Nucleus accumbens (tissue), 56 donors: ENCODE measurements at regions not wholly inside any gene's neighbourhood (a gene's known extent, or its start where the extent isn't known, plus 50 kb on each side); places are given as distances from the start of the nearest gene placed in this dataset.
A peak's percentile ranks its signal among the peaks of the same experiment; 100 is the strongest.

ENCODE experiments used
- DNase-seq, 56 donors: peaks; one replicate each; lab custom pipeline; 2025; lab: John Stamatoyannopoulos, UW

DNA sequence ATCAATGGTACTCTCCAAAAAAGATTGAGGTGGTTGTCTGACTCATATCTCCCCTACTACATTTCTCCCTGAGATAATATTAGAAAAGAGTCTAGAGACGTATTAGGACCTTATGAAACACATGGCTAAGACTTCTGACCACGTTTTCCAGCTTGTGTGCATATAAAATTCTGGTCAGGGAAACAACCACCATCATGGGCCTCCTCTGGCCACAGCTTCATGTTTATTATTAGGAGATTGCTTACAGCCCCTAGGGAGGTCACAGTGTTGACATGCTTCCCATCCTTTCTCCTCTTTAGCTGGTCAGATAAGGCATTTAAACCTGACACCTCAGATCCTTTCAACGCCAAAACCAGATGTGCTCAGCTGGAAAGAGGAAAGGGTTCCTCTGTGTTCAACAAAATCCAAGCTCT lies 620.2 kb downstream of the PLPP3 start:
- DNase-seq: no peak

GRCh38 chr1:55958498-55958897 lies 620.9 kb downstream of the PLPP3 start:
- DNase-seq: no peak

DNA sequence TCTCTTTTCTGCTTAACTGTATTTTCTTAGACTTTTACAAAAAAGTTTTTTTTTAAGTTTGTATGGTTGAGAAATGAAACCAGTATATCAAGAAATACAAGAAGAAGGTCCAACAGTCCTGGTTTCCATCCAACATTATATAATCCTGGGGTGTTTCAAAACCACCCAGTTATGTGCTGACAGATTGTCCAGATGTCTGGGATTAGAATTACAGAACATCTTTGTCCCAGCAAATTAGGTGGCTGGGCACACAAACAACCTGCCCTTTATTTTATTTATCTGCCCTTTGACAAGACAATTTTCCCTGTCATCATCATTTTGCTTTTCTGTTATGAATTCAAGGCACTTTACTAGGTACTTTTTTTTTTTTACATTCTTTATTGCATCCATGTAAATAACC lies 622.1 kb downstream of the PLPP3 start:
- DNase-seq: no peak

- DNase-seq: peak in 1 of 56 donors; percentile 2
Observed at GRCh38 chr1:55955016-55955621, 624.2 kb downstream of the PLPP3 start.

GRCh38 chr1:55951291-55951690 lies 628.1 kb downstream of the PLPP3 start:
- DNase-seq: no peak

DNA sequence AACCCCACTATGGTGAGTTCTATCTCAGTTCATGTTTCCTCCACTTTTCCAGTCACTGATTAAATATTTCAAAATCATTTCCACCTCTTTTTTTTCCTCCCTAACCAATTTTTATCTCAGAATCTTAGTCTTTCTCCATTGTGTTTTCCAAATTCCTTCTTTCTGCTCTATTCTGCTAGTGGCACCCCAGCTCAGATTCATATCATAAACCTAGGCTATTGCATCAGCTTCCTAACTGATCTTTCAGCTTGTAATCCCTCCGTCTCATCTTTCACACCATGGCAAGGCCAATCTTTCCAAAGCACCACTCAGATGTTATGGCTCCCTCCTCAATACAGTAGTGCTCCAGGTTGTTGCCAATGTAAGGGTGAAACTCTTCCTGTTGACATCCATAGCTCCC lies 631.9 kb downstream of the PLPP3 start:
- no peak for DNase-seq

DNA sequence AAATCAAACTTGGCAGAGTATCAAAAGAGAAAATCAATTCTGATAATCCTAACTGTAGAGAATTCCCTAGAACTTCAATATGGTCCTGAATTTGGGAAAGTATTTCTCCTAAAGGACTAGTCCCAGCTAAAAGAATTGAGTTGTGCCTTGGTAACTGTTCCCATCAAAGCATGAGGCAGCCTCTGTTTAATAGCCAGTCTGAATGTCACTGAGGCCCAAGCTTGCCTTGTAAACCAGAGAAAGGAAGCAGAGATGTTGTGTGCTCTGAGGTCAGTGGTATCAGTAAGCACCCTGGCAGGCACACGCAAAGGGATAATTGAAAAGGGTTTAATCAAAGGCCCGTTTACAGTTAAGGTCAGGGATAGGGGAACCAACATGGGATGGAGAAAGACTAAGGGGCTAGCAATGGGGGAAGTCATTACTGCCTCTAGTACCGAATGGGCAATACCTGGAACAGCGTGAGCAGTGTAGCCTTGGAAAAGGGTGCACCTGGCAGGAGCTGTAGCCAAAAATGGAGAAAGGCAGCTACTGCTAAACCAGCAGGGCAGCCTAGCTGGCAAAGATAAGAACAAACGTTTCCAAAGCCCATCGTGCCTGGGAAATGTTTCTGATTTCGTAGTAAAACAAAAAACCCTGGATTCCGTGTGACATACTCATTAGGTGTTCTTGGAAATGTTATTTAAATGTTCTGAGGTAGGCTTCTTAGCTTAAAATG lies 635.5 kb downstream of the PLPP3 start:
- no peak for DNase-seq

GRCh38 chr1:55943012-55943411 lies 636.4 kb downstream of the PLPP3 start:
- DNase-seq: no peak

DNA sequence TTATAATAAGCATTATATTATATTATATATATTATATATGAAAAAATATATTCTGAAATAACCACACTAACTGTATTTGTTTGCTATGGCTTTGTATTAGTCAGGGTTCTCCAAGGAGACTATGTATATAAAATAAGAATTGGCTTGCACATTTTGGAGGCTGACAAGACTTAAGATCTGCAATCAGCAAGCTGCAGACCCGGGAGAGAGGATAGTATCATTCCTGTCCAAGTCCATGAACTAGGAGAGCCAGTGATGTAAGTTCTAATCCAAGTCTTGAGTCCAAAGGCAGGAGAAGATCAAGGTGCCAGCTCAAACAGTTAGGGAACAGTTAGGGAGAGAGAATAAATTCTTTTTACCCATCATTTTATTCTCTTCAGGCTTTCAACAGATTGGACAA lies 639.5 kb downstream of the PLPP3 start:
- no peak for DNase-seq

DNA sequence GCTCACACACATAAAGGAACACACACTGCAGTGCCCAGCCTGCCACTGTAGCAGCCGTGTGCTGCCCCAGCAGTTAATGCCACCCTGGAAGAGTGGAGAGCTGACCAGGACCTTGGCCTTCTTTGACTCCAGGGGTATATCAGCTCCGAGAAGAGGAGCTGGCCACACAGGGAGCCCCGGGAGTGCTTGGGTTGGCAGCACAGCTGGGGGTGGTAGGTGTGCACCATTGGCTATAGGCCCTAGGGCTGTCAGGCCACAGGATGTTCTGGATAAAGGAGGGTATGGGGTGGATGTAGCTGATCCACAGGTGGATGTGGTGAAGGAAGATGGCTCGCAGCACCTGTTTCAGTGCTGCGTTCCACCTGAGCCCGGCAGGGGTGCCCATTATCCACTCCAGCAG lies 640.5 kb downstream of the PLPP3 start:
- no peak for DNase-seq

DNA sequence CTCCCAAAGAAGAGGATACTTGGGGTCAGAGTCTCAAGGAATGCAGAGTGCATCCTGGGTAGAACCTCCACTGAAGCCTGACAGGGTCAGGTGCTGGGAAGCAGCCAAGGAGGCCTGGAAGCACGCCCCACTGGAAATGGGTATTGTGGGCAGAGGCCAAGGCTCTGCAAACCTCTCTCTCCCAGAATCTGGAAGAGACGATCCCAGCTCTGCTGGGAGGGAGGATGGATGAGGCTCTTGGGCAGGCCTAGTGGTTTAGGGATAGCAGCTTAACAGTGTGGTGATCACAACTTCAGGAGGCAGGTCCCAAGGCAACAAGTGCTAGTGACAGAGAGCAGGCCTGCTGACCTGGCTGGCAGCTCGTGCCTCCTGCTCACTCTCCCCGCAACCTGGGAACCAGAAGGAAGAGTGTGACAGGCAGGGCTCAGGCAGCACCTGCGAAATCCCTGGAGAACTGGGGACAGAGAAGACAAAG lies 641.0 kb downstream of the PLPP3 start:
- no peak for DNase-seq

GRCh38 chr1:55937840-55938375 lies 641.5 kb downstream of the PLPP3 start:
- no peak for DNase-seq

- DNase-seq: no peak
Observed at GRCh38 chr1:55935236-55935635, 644.1 kb downstream of the PLPP3 start.

DNA sequence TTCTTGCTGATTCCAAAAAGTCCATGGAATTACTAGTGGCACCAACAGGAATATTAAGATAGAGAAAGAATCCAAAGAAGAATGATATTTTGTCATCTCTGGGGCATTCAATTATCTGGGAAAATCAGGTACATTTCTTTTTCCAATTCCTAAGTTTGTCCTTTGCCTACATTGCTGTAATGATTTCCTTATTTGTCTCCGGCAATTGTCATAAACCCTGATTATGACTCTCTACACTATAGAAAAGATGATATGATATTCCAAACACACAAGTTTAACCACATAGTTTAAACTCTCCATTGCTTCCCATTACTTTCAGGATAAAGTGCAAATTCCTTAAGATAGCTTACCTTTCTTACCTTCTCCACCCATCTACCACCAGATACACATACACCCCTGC lies 647.0 kb downstream of the PLPP3 start:
- DNase-seq: no peak

GRCh38 chr1:55931081-55931940 lies 648.1 kb downstream of the PLPP3 start:
- DNase-seq: no peak

GRCh38 chr1:55929652-55930051 lies 649.7 kb downstream of the PLPP3 start:
- DNase-seq: no peak

GRCh38 chr1:55928576-55928975 lies 650.8 kb downstream of the PLPP3 start:
- no peak for DNase-seq

DNA sequence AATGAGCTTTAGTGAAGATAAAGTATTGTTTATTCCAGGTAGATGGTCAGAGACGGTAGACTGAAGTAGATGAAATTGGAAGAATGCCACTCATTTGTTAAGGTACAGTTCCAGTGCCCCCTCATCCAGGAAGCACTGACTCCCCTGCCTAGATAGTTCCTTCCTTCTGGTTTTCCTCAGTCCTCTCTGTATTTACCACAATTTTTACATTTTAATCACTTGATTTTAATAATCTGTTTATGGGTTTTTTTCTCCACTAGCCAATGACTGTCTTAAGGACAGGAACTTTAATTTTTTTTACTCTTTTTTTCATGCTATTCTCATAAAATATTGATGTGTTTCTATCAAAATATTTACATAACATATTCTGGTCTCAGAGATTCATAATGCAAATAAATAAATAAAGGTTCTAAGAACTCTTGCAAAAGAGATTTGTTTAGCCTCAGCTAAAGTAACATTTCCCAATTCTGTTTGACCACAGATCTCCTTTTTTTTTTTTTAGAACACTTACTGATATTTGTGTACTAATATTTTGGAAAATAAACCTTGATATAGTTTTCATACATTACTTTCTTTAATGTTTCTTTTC lies 651.6 kb downstream of the PLPP3 start:
- no peak for DNase-seq

DNA sequence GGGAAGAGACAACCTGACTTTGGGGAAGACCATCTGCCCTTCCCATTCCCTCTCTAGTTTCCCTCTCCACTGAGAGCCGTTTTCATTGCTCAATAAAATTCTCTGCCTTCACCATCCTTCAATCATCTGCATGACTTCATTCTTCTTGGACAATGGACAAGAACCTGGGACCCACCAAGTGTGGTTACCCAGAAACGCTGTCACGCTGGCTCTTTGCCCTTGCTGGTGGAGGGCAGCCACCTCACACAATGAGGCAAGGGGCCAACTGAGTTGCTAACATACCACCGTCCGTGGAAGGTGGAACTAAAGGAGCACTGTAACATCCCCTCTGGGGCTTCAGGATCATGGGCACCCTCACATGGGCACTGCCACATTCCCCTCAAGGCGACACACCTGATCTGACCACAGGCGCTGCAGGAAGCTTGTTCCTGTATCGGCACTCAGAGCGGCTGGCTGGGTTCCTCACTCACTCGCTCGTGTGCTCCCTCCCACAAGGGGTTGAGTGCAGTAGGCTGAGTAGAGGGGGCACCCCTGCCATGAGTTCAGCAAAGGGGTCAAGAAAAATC lies 652.4 kb downstream of the PLPP3 start:
- DNase-seq: no peak

DNA sequence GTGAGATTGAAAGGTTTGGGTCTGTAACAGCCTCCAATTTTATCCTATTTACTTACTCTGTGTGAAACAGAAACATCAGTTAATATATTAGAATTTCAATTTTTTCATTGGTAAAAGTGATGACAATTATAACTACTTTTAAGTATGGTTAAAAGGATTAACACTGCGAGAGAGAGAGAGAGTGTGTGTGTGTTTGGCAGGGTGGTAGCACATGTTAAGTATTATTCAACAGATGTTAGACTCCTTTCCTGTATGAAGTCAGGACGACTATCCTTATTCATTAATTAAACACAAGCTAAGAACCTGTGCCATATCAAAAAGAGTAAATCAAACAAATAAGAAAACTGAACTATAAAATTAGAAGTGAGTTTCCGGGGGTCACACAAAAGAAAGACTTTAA lies 662.5 kb downstream of the PLPP3 start:
- no peak for DNase-seq
